ENCODE measurements at regions not wholly inside any gene's neighbourhood (a gene's known extent, or its start where the extent isn't known, plus 50 kb on each side); places are given as distances from the start of the nearest gene placed in this dataset.

- no peak for DNase-seq (ENCODE audit: extremely low spot score)
- TF ChIP-seq ARNT (IDR thresholded peaks at IDR 0.05) (no peak), FOXM1 (IDR thresholded peaks at IDR 0.05; ENCODE audit: borderline replicate concordance) (no peak), ELF4 (IDR thresholded peaks at IDR 0.05) (no peak), LEF1 (IDR thresholded peaks at IDR 0.05; ENCODE audit: borderline replicate concordance) (no peak), FOXA1 (IDR thresholded peaks at IDR 0.05) (no peak), FOXK2 (IDR thresholded peaks at IDR 0.05) (no peak), NFRKB (IDR thresholded peaks at IDR 0.05) (no peak), TARDBP (IDR thresholded peaks at IDR 0.05) (no peak), ZNF384 (IDR thresholded peaks at IDR 0.05) (no peak), BHLHE40 (IDR thresholded peaks at IDR 0.05; ENCODE audit: borderline replicate concordance) (no peak), SP1 (IDR thresholded peaks at IDR 0.05) (no peak), HDGF (IDR thresholded peaks at IDR 0.05; ENCODE audit: borderline replicate concordance) (no peak), L3MBTL2 (conservative IDR thresholded peaks at IDR 0.05) (no peak), SUZ12 (IDR thresholded peaks at IDR 0.05) (no peak), CTBP1 (IDR thresholded peaks at IDR 0.05; ENCODE audit: borderline replicate concordance) (no peak), PKNOX1 (IDR thresholded peaks at IDR 0.05) (no peak)
- POLR2A ChIA-PET: no interaction called here
- CTCF ChIA-PET: no interaction called here
Measured at GRCh38 chr13:76397413-76397812, 488.8 kb downstream of the KCTD12 start.

- POLR2A ChIA-PET: no interaction called here
- TF ChIP-seq CTBP1 (IDR thresholded peaks at IDR 0.05; ENCODE audit: borderline replicate concordance) (no peak), ELF4 (IDR thresholded peaks at IDR 0.05) (no peak), BHLHE40 (IDR thresholded peaks at IDR 0.05; ENCODE audit: borderline replicate concordance) (no peak), FOXK2 (IDR thresholded peaks at IDR 0.05) (no peak), LEF1 (IDR thresholded peaks at IDR 0.05; ENCODE audit: borderline replicate concordance) (no peak), FOXA1 (IDR thresholded peaks at IDR 0.05) (no peak), PKNOX1 (IDR thresholded peaks at IDR 0.05) (no peak), HDGF (IDR thresholded peaks at IDR 0.05; ENCODE audit: borderline replicate concordance) (no peak), SP1 (IDR thresholded peaks at IDR 0.05) (no peak), NFRKB (IDR thresholded peaks at IDR 0.05) (no peak), TARDBP (IDR thresholded peaks at IDR 0.05) (no peak), L3MBTL2 (conservative IDR thresholded peaks at IDR 0.05) (no peak)
- no peak for DNase-seq (ENCODE audit: extremely low spot score)
- CTCF ChIA-PET: no interaction called here
Measured at GRCh38 chr13:76389321-76389720, 496.9 kb downstream of the KCTD12 start.

- no peak for TF ChIP-seq FOXA1 (IDR thresholded peaks at IDR 0.05)
- no peak for TF ChIP-seq TARDBP (IDR thresholded peaks at IDR 0.05)
- TF ChIP-seq CTBP1 (IDR thresholded peaks at IDR 0.05; ENCODE audit: borderline replicate concordance): no peak
- TF ChIP-seq ARNT (IDR thresholded peaks at IDR 0.05): no peak
- TF ChIP-seq ELF4 (IDR thresholded peaks at IDR 0.05): no peak
- no peak for TF ChIP-seq SP1 (IDR thresholded peaks at IDR 0.05)
- TF ChIP-seq FOXK2 (IDR thresholded peaks at IDR 0.05): no peak
- no peak for TF ChIP-seq HDGF (IDR thresholded peaks at IDR 0.05; ENCODE audit: borderline replicate concordance)
- DNase-seq (ENCODE audit: extremely low spot score): no peak
- ChIA-PET CTCF (no interaction called here), POLR2A (no interaction called here)
Measured at GRCh38 chr13:76387566-76387965, 498.6 kb downstream of the KCTD12 start.

GRCh38 chr13:76386321-76386720 lies 499.9 kb downstream of the KCTD12 start:
- CTCF ChIA-PET: no interaction called here
- POLR2A ChIA-PET: no interaction called here
- no peak for DNase-seq (ENCODE audit: extremely low spot score)
- TF ChIP-seq ZNF384 (IDR thresholded peaks at IDR 0.05): no peak
- no peak for TF ChIP-seq LEF1 (IDR thresholded peaks at IDR 0.05; ENCODE audit: borderline replicate concordance)
- no peak for TF ChIP-seq SP1 (IDR thresholded peaks at IDR 0.05)

- TF ChIP-seq HDGF (IDR thresholded peaks at IDR 0.05; ENCODE audit: borderline replicate concordance): no peak
- TF ChIP-seq FOXK2 (IDR thresholded peaks at IDR 0.05): no peak
- TF ChIP-seq BHLHE40 (IDR thresholded peaks at IDR 0.05; ENCODE audit: borderline replicate concordance): no peak
- TF ChIP-seq SP1 (IDR thresholded peaks at IDR 0.05): no peak
- TF ChIP-seq L3MBTL2 (conservative IDR thresholded peaks at IDR 0.05): no peak
- no peak for TF ChIP-seq ELF4 (IDR thresholded peaks at IDR 0.05)
- TF ChIP-seq PKNOX1 (IDR thresholded peaks at IDR 0.05): no peak
- TF ChIP-seq FOXA1 (IDR thresholded peaks at IDR 0.05): no peak
- no peak for TF ChIP-seq ARNT (IDR thresholded peaks at IDR 0.05)
- no peak for TF ChIP-seq ZNF384 (IDR thresholded peaks at IDR 0.05)
- no peak for TF ChIP-seq TARDBP (IDR thresholded peaks at IDR 0.05)
- TF ChIP-seq CTBP1 (IDR thresholded peaks at IDR 0.05; ENCODE audit: borderline replicate concordance): no peak
- no peak for TF ChIP-seq FOXM1 (IDR thresholded peaks at IDR 0.05; ENCODE audit: borderline replicate concordance)
- TF ChIP-seq SUZ12 (IDR thresholded peaks at IDR 0.05): no peak
- TF ChIP-seq LEF1 (IDR thresholded peaks at IDR 0.05; ENCODE audit: borderline replicate concordance): no peak
- TF ChIP-seq NFRKB (IDR thresholded peaks at IDR 0.05): no peak
- ChIA-PET POLR2A (no interaction called here), CTCF (interaction anchor here (0.7 kb wide), 1 partner anchor 501 kb away, joined by 4 read pairs; no protein-coding TSS in a partner anchor)
- no peak for DNase-seq (ENCODE audit: extremely low spot score)
Measured at GRCh38 chr13:76385586-76385985, 500.6 kb downstream of the KCTD12 start.

- POLR2A ChIA-PET: no interaction called here
- DNase-seq (ENCODE audit: extremely low spot score): no peak
- CTCF ChIA-PET: no interaction called here
- TF ChIP-seq ZNF384 (IDR thresholded peaks at IDR 0.05) (no peak), LEF1 (IDR thresholded peaks at IDR 0.05; ENCODE audit: borderline replicate concordance) (no peak)
Measured at GRCh38 chr13:76383676-76384461, 502.3 kb downstream of the KCTD12 start.

Measured in HEK293T (cell line).